GM12878 (cell line): ENCODE measurements at regions not wholly inside any gene's neighbourhood (a gene's known extent, or its start where the extent isn't known, plus 50 kb on each side); places are given as distances from the start of the nearest gene placed in this dataset.

Experiments
- ATAC-seq: fragments of 200-7000 bp; cut with Tn5 transposase; 3 replicates; pipeline ENCODE4 v1.9.1; 2020; ENCODE audit warnings: mild to moderate bottlenecking, moderate library complexity
- BruUV-seq: library from RNA; stranded (reverse); fragments of 400-500 nt; replicated peaks from 2 replicates; lab custom pipeline; 2021; lab: Mats Ljungman, UMichigan
- CTCF ChIA-PET: fragments of 300-600 bp; sonication (Branson Sonifier 250); formaldehyde crosslinking; extraction: SDS; loops from one replicate; lab custom pipeline; 2021; ENCODE audit warnings: inconsistent platforms; lab: Yijun Ruan, JAX
- POLR2A ChIA-PET: fragments of 350-600 bp; formaldehyde crosslinking; extraction: SDS; loops from one replicate; lab custom pipeline; 2021; ENCODE audit warnings: inconsistent platforms; lab: Charles Lee
- RAD21 ChIA-PET: fragments of 300-600 bp; sonication (Branson Sonifier 250); formaldehyde crosslinking; loops from one replicate; lab custom pipeline; 2023; ENCODE audit warnings: antibody characterized with exemption; ENCODE audit not compliant: unreplicated experiment; lab: Charles Lee
- SMC1A ChIA-PET: fragments of 300-600 bp; sonication (Branson Sonifier 250); formaldehyde crosslinking; loops from one replicate; lab custom pipeline; 2023; ENCODE audit not compliant: unreplicated experiment, uncharacterized antibody; lab: Charles Lee
- DNase-seq: peaks from one replicate; pipeline ENCODE4 v3.0.0-alpha.2; 2011; ENCODE audit warnings: low read depth, low spot score
- FAIRE-seq: peaks from 3 replicates; lab custom pipeline; 2011; peaks lifted over from hg19 to GRCh38; lab: Jason Lieb, UNC
- H2AFZ ChIP-seq: 2 replicates; pipeline ENCODE4 v1.6.0; 2011; ENCODE audit warnings: low read depth, low read length, control low read depth; ENCODE audit not compliant: control insufficient read depth
- H3K27ac ChIP-seq: 2 replicates; pipeline ENCODE4 v1.5.1; 2011; ENCODE audit warnings: control low read depth; ENCODE audit not compliant: control insufficient read depth, insufficient read depth
- H3K27me3 ChIP-seq, 2 experiments: replicated peaks in 1 of 2; 2 replicates each; pipeline versions ENCODE4 v1.6.0 to v1.6.1; 2011; ENCODE audit warnings: low read length in 1 of 2; ENCODE audit not compliant: control insufficient read depth in 2 of 2, insufficient read depth in 2 of 2
- H3K36me3 ChIP-seq, 2 experiments: 2 replicates each; pipeline ENCODE4 v1.5.1; 2011; ENCODE audit warnings: low read length in 1 of 2; ENCODE audit not compliant: control insufficient read depth in 2 of 2, insufficient read depth in 2 of 2
- H3K4me1 ChIP-seq: 2 replicates; pipeline ENCODE4 v1.6.1; 2011; ENCODE audit warnings: mild to moderate bottlenecking, low read length, moderate library complexity, mixed read lengths; ENCODE audit not compliant: control insufficient read depth, insufficient read depth
- H3K4me2 ChIP-seq: 2 replicates; pipeline ENCODE4 v1.6.0; 2011; ENCODE audit warnings: control low read depth; ENCODE audit not compliant: control insufficient read depth, insufficient read depth
- H3K4me3 ChIP-seq: fragments of 200-600 bp; sonication (generic); 2 replicates; pipeline ENCODE4 v1.5.1; 2016
- H3K79me2 ChIP-seq: 2 replicates; pipeline ENCODE4 v1.6.0; 2011; ENCODE audit warnings: low read length; ENCODE audit not compliant: control insufficient read depth, insufficient read depth
- H3K9ac ChIP-seq: 2 replicates; pipeline ENCODE4 v1.8.0; 2011; ENCODE audit warnings: low read length, control low read depth, mixed read lengths; ENCODE audit not compliant: control insufficient read depth, insufficient read depth
- H3K9me3 ChIP-seq: replicated peaks from 3 replicates; pipeline ENCODE4 v1.5.1; 2011; ENCODE audit warnings: mild to moderate bottlenecking, low read length; ENCODE audit not compliant: control insufficient read depth, insufficient read depth
- H4K20me1 ChIP-seq: 2 replicates; pipeline ENCODE4 v1.6.0; 2011; ENCODE audit not compliant: control insufficient read depth, insufficient read depth
- MXI1 ChIP-seq: fragments of 150-350 bp; IDR thresholded peaks from 2 replicates; pipeline ENCODE4 v1.6.1; 2011; ENCODE audit warnings: low read depth, mild to moderate bottlenecking, inconsistent platforms, low read length, improper control_type of control experiment
- MYB ChIP-seq: fragments of 150-350 bp; IDR thresholded peaks from 2 replicates; pipeline ENCODE4 v1.6.1; 2014; ENCODE audit warnings: mild to moderate bottlenecking, low read depth, low read length, borderline replicate concordance
- WGBS: methylation state at CpG from one replicate; pipeline ENCODE4 v1.1.6; 2016; ENCODE audit warnings: low lambda C conversion rate; ENCODE audit not compliant: insufficient replicate concordance, insufficient coverage; ENCODE audit errors: missing lambda C conversion rate; 5-methylcytosine and 5-hydroxymethylcytosine counted together
- in situ Hi-C: fragments of 300-500 bp; cut with MboI; formaldehyde crosslinking; loops from 9 replicates; pipeline ENCODE4 v1.14.3; 2018; ENCODE audit warnings: mixed read lengths
- intact Hi-C: fragments of 100-400 bp; cut with micrococcal nuclease; formaldehyde crosslinking; loops from one replicate; pipeline ENCODE4 v1.14.2; 2022; ENCODE audit not compliant: unreplicated experiment
- TF ChIP-seq, protein P1 (sequence below): IDR thresholded peaks from 2 replicates; pipeline ENCODE4 v1.6.1; 2012; ENCODE audit warnings: low read depth, low read length, improper control_type of control experiment
- TF ChIP-seq, protein P2 (sequence below): fragments of 450-650 bp; IDR thresholded peaks from 2 replicates; pipeline ENCODE4 v1.6.1; 2017; ENCODE audit warnings: mild to moderate bottlenecking, moderate library complexity

DNA sequence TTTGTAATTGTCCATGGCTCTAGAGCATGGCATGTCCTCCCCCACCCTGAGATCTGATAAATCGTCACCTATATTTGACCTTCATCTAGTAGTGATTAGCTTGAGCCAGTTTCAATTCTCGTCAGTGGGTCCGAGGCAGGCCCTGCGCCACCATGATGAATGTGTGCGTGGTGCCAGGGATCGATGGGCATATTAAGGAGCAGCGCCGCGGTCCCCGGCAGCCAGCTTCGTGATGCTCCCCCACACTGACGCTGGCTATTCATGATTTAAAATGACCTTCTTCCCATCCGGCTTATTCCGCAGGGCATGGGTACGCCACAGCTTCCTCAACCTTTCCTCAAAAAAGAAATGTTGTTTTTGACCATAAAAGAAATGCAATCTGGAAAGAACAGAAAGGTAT lies 68.0 kb downstream of the SLC25A47 start:
- in situ Hi-C loops = no loop called here
- BruUV-seq = no TSS peak

More for the DNA sequence above, 68.0 kb downstream of the SLC25A47 start:
- SMC1A ChIA-PET = interaction anchor here (1.2 kb wide), 1 partner anchor 254 kb away, joined by 4 read pairs; no protein-coding TSS in a partner anchor
- no peak overlapping the region for H3K4me2 ChIP-seq
- H3K9me3 ChIP-seq = no peaks in the 10 kb centered on the region
- FAIRE-seq (no peak), ATAC-seq (no peak), DNase-seq (no peak)
- no peaks in the 10 kb centered on the region for H3K79me2 ChIP-seq
- no peak overlapping the region for H2AFZ ChIP-seq
- no peaks in the 10 kb centered on the region for H3K36me3 ChIP-seq
- 83% methylated on average over 15 of the region's 15 CpGs for WGBS
- no peak overlapping the region for H3K9ac ChIP-seq
- H3K27me3 ChIP-seq = no peaks in the 10 kb centered on the region
- RAD21 ChIA-PET = no interaction called here
- H3K27ac ChIP-seq = no peak overlapping the region
- TF ChIP-seq, protein P1, sequence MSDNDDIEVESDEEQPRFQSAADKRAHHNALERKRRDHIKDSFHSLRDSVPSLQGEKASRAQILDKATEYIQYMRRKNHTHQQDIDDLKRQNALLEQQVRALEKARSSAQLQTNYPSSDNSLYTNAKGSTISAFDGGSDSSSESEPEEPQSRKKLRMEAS = no peak
- TF ChIP-seq MYB (no peak), MXI1 (no peak)
- TF ChIP-seq, protein P2, sequence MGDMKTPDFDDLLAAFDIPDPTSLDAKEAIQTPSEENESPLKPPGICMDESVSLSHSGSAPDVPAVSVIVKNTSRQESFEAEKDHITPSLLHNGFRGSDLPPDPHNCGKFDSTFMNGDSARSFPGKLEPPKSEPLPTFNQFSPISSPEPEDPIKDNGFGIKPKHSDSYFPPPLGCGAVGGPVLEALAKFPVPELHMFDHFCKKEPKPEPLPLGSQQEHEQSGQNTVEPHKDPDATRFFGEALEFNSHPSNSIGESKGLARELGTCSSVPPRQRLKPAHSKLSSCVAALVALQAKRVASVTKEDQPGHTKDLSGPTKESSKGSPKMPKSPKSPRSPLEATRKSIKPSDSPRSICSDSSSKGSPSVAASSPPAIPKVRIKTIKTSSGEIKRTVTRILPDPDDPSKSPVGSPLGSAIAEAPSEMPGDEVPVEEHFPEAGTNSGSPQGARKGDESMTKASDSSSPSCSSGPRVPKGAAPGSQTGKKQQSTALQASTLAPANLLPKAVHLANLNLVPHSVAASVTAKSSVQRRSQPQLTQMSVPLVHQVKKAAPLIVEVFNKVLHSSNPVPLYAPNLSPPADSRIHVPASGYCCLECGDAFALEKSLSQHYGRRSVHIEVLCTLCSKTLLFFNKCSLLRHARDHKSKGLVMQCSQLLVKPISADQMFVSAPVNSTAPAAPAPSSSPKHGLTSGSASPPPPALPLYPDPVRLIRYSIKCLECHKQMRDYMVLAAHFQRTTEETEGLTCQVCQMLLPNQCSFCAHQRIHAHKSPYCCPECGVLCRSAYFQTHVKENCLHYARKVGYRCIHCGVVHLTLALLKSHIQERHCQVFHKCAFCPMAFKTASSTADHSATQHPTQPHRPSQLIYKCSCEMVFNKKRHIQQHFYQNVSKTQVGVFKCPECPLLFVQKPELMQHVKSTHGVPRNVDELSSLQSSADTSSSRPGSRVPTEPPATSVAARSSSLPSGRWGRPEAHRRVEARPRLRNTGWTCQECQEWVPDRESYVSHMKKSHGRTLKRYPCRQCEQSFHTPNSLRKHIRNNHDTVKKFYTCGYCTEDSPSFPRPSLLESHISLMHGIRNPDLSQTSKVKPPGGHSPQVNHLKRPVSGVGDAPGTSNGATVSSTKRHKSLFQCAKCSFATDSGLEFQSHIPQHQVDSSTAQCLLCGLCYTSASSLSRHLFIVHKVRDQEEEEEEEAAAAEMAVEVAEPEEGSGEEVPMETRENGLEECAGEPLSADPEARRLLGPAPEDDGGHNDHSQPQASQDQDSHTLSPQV = no peak
- H3K4me3 ChIP-seq = no peak overlapping the region
- no peaks in the 10 kb centered on the region for H4K20me1 ChIP-seq
- peaks cover 2% of the 10 kb centered on the region; the same call in 1 of the 2 replicates for H3K4me1 ChIP-seq
- intact Hi-C loops = no loop called here
- POLR2A ChIA-PET = no interaction called here
- CTCF ChIA-PET = interaction anchor here (1.4 to 11.5 kb wide), 2 partner anchors 8 to 254 kb away, joined by 7 to 241 read pairs; no protein-coding TSS in a partner anchor
